Smooth muscle cell (in vitro differentiated cells): ENCODE measurements at regions not wholly inside any gene's neighbourhood (a gene's known extent, or its start where the extent isn't known, plus 50 kb on each side); places are given as distances from the start of the nearest gene placed in this dataset.

Source experiments
- DNase-seq: peaks from one replicate; lab custom pipeline; 2025; ENCODE audit not compliant: unreplicated experiment; lab: John Stamatoyannopoulos, UW
- H2AFZ ChIP-seq: fragments of 200-600 bp; sonication (generic); 2 replicates; pipeline ENCODE4 v1.6.0; 2016; ENCODE audit warnings: antibody characterized with exemption, low read depth, mild to moderate bottlenecking
- H3F3A ChIP-seq: fragments of 200-600 bp; sonication (generic); 2 replicates; pipeline ENCODE4 v1.6.0; 2017; ENCODE audit warnings: antibody characterized with exemption, low read depth
- H3K27ac ChIP-seq: fragments of 200-600 bp; sonication (generic); 2 replicates; pipeline ENCODE4 v1.5.1; 2016; ENCODE audit warnings: low read depth, mild to moderate bottlenecking
- H3K27me3 ChIP-seq: fragments of 200-600 bp; sonication (generic); 2 replicates; pipeline ENCODE4 v1.6.1; 2016; ENCODE audit warnings: low read depth, mild to moderate bottlenecking
- H3K36me3 ChIP-seq: fragments of 200-600 bp; sonication (generic); 2 replicates; pipeline ENCODE4 v1.5.1; 2016; ENCODE audit warnings: low read depth
- H3K4me1 ChIP-seq: fragments of 200-600 bp; sonication (generic); 2 replicates; pipeline ENCODE4 v1.5.1; 2016; ENCODE audit warnings: low read depth
- H3K4me2 ChIP-seq: fragments of 200-600 bp; sonication (generic); 2 replicates; pipeline ENCODE4 v1.6.0; 2016; ENCODE audit warnings: mild to moderate bottlenecking
- H3K4me3 ChIP-seq: fragments of 200-600 bp; sonication (generic); 2 replicates; pipeline ENCODE4 v1.5.1; 2016; ENCODE audit warnings: mild to moderate bottlenecking
- H3K79me2 ChIP-seq: fragments of 200-600 bp; sonication (generic); 2 replicates; pipeline ENCODE4 v1.6.0; 2016; ENCODE audit warnings: low read depth, mild to moderate bottlenecking
- H3K9ac ChIP-seq: fragments of 200-600 bp; sonication (generic); 2 replicates; pipeline ENCODE4 v1.6.0; 2016; ENCODE audit warnings: low read depth
- H3K9me3 ChIP-seq: fragments of 200-600 bp; sonication (generic); replicated peaks from 2 replicates; pipeline ENCODE4 v1.5.1; 2016; ENCODE audit warnings: low read depth
- H4K20me1 ChIP-seq: fragments of 200-600 bp; sonication (generic); 2 replicates; pipeline ENCODE4 v1.6.0; 2016; ENCODE audit warnings: low read depth
- WGBS: methylation state at CpG from one replicate; pipeline ENCODE4 v1.1.7; 2016; ENCODE audit warnings: low lambda C conversion rate; 5-methylcytosine and 5-hydroxymethylcytosine counted together
- TF ChIP-seq, protein P1 (sequence below): fragments of 200-600 bp; sonication (generic); IDR thresholded peaks from 2 replicates; pipeline ENCODE4 v1.5.1; 2017; ENCODE audit warnings: borderline replicate concordance, mild to moderate bottlenecking, antibody characterized with exemption; ENCODE audit not compliant: insufficient read depth, poor library complexity, severe bottlenecking

DNA sequence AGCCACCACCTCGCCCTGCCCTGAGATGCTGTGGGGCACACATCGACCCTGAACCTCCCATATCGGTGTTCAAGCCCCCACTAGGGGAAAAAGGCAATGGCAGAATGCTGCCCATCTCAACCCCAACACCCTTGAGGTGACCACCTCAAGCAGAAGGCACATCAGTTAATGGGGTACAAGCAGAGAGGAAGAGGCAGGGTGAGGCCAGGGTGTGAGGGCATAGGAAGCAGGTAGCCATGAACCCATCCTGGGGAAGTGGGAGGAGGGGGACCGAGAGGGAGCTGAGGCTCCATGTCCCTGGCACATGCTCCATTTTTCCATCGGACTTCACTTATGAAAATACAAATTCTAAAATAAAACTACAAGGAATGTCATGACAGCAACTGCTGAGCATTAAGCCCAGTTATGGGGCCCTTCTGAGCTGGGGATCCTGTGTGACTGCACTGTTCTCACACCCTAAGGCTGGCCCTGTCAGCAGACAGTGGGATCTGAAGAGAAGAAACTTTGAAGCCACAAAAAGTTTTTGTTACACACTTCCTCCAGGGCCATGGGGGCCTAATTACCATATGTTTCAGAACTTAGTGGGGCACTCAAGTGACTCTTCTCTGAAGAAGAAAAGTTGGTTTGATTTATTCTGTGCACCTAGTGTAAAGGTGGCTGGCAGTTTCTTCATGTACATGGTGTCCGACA, 68.2 kb upstream of the FAM241A start:
- H3K4me1 ChIP-seq = peaks cover 7% of the 10 kb centered on the region
- no peak for DNase-seq
- H3K9ac ChIP-seq = no peak overlapping the region
- H3K4me3 ChIP-seq = no peak overlapping the region
- no peak overlapping the region for H3K4me2 ChIP-seq
- no peaks in the 10 kb centered on the region for H3F3A ChIP-seq
- H3K36me3 ChIP-seq = no peaks in the 10 kb centered on the region
- TF ChIP-seq, protein P1, sequence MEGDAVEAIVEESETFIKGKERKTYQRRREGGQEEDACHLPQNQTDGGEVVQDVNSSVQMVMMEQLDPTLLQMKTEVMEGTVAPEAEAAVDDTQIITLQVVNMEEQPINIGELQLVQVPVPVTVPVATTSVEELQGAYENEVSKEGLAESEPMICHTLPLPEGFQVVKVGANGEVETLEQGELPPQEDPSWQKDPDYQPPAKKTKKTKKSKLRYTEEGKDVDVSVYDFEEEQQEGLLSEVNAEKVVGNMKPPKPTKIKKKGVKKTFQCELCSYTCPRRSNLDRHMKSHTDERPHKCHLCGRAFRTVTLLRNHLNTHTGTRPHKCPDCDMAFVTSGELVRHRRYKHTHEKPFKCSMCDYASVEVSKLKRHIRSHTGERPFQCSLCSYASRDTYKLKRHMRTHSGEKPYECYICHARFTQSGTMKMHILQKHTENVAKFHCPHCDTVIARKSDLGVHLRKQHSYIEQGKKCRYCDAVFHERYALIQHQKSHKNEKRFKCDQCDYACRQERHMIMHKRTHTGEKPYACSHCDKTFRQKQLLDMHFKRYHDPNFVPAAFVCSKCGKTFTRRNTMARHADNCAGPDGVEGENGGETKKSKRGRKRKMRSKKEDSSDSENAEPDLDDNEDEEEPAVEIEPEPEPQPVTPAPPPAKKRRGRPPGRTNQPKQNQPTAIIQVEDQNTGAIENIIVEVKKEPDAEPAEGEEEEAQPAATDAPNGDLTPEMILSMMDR = no peak
- no peak overlapping the region for H2AFZ ChIP-seq
- no peaks in the 10 kb centered on the region for H3K27me3 ChIP-seq
- no peaks in the 10 kb centered on the region for H3K79me2 ChIP-seq
- no peaks in the 10 kb centered on the region for H4K20me1 ChIP-seq
- 94% methylated on average over 6 of the region's 6 CpGs for WGBS
- H3K9me3 ChIP-seq = no peaks in the 10 kb centered on the region
- no peak overlapping the region for H3K27ac ChIP-seq

DNA sequence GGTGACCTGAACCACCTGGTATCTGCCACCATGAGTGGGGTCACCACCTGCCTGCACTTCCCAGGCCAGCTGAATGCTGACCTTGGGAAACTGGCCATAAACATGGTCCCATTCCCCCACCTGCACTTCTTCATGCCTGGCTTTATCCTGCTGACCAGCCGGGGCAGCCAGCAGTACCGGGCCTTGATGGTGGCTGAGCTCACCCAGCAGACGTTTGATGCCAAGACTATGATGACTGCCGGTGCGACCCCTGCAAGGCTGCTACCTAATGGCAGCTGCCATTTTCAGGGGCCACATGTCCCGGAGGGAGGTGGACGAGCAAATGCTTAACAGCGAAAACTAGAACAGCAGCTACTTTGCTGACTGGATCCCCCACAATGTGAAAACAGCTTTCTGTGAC, 67.5 kb upstream of the FAM241A start:
- Histone ChIP-seq H3F3A (no peaks in the 10 kb centered on the region), H3K79me2 (no peaks in the 10 kb centered on the region), H3K4me1 (peaks cover 7% of the 10 kb centered on the region), H2AFZ (no peak overlapping the region), H4K20me1 (no peaks in the 10 kb centered on the region), H3K4me2 (no peak overlapping the region), H3K27me3 (no peaks in the 10 kb centered on the region), H3K9ac (no peak overlapping the region), H3K36me3 (no peaks in the 10 kb centered on the region), H3K27ac (no peak overlapping the region), H3K4me3 (no peak overlapping the region), H3K9me3 (no peaks in the 10 kb centered on the region)
- TF ChIP-seq, protein P1 = no peak
- WGBS = 97% methylated on average over 8 of the region's 8 CpGs
- DNase-seq = no peak

DNA sequence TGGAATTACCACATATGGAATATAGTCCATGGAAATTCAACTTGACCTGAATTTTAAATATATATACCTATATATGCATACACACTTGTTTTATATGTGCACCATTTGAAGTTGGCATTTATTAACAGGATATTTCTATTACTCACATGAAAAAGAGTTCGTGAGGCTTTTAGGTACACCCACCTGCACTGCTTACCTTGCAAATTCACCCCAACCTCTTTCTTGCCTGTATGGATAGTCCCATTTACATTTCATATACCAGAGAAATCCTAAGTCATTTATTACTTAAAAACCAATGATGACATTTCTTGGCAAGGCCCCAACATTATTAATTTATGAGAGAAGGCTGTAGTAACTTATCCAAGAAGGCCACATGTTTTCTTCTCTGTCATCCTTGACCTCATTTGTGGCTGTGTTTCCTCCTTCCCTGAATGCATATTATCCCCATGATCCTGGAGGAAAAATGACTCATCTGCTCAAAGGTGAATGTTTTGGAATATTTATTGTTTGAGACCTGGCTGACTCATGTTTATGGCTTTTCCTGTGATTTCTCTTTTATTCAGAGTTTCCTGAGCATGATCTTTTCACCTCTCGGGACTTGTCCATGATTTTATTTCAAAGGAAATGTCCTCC, 62.2 kb upstream of the FAM241A start:
- Histone ChIP-seq H4K20me1 (no peaks in the 10 kb centered on the region), H3F3A (no peaks in the 10 kb centered on the region), H3K27ac (no peak overlapping the region), H2AFZ (no peak overlapping the region), H3K9ac (no peak overlapping the region), H3K4me1 (peaks cover 7% of the 10 kb centered on the region), H3K9me3 (no peaks in the 10 kb centered on the region), H3K27me3 (no peaks in the 10 kb centered on the region), H3K4me2 (no peak overlapping the region), H3K4me3 (no peak overlapping the region), H3K79me2 (no peaks in the 10 kb centered on the region), H3K36me3 (no peaks in the 10 kb centered on the region)
- TF ChIP-seq, protein P1 = no peak
- 83% methylated on average over 2 of the region's 2 CpGs for WGBS
- no peak for DNase-seq
